Activated CD8-positive, alpha-beta memory T cell treated with anti-CD3 and anti-CD28 coated beads for 36 hours (primary cell): ENCODE measurements at regions not wholly inside any gene's neighbourhood (a gene's known extent, or its start where the extent isn't known, plus 50 kb on each side); places are given as distances from the start of the nearest gene placed in this dataset.

Source experiments
- CTCF ChIA-PET: fragments of 350-600 bp; sonication (Branson Sonifier 250); formaldehyde crosslinking; loops from one replicate; lab custom pipeline; 2021; ENCODE audit warnings: antibody characterized with exemption; lab: Charles Lee
- POLR2A ChIA-PET: fragments of 350-600 bp; sonication (Branson Sonifier 250); formaldehyde crosslinking; loops from one replicate; lab custom pipeline; 2021; ENCODE audit warnings: antibody characterized with exemption; lab: Charles Lee

DNA sequence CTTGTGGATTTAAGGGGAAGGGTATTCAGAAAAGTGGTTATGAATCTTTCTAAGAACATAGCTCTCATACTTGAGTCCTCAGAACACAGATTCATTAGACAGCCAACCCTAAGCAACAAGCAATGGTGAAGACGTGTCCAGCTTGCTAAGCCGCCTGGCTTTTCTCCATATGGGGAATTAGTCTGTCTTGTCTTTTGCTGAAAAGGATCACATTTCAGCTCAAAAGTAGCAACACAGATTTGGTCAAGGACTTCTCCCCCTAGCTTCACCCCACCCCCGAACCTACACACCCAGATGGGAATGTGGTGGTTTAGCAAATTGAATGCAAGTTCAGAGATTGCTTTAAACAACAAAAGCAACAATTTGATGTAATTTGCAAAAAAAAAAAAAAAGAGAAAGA lies 103.3 kb upstream of the RASGEF1B start:
- POLR2A ChIA-PET: no interaction called here
- CTCF ChIA-PET: no interaction called here

GRCh38 chr4:81573840-81574239 lies 102.1 kb upstream of the RASGEF1B start:
- ChIA-PET POLR2A (no interaction called here), CTCF (no interaction called here)

- POLR2A ChIA-PET: no interaction called here
- CTCF ChIA-PET: no interaction called here
Measured at GRCh38 chr4:81572402-81572801, 100.7 kb upstream of the RASGEF1B start.

DNA sequence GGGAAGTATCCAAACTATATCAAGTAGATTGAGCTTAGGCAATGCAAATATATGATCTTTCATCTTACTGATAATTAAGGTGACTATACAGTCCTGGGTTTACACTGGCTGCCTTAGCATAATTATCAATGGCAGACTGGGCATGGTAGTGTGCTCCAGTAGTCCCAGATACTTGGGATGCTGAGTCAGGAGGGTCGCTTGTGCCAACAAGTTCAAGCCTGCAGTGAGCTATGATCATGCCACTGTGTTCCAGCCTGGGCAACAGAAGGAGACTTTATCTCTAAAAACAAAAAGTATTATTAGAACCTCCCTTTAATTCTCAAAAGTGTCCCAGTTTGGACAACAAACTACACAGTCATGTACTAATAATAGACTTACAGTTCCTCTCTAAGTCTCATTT lies 99.4 kb upstream of the RASGEF1B start:
- POLR2A ChIA-PET: no interaction called here
- CTCF ChIA-PET: no interaction called here

DNA sequence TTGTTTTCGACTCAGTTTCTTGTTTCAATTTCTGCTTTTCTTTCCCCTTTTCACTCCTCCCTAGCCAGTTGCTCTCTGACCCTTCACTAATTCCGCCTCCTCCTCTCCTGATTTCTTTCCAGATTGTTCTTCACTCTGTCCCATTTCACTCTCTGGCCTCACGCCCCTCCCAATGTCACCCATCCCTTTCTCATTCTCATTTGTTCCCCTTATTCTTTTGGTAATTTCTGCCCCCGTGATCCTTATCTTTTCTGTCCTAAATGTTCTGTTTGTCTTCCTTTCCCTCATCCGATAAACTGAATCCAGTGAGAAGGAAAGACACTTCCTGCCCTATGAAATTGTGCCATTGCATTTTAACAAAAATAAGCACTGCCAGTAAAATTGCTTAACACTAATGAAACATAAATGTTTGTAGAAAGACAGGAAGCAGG lies 94.5 kb upstream of the RASGEF1B start:
- POLR2A ChIA-PET: no interaction called here
- CTCF ChIA-PET: no interaction called here

DNA sequence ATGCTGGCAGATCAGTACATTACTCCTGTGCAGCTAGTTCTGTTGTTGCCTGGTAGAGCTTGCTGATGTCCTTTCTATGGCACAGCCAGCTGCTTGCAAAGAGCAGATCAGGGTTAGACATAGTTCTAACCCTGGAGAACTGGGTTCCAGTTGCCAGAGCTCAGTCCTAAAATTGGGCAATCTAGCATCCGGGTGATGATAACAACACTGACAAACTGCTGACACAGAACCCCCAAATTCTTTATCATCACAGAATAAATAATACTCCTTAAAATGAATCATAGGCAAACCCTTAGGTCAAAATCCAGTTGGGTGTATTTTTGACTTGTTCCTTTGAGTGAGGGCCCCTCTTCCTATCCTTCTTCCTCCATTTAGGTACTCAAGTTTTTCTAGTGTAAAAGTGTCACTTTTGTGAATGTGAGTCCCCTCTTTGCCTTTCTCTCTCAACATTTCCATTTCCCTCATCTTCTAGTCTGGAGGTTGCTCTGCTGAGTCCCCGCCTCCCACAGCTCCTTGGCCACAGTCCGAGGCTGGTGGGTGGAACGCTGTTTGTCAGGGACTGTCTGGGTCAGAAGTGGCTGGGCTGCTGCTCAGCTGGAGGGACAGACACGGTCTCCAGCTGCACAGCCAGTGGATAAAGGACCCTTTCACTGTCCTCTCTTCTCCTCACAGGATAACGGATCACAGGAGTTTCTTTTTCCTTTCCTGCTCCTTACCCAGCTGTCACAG lies 93.6 kb upstream of the RASGEF1B start:
- ChIA-PET CTCF (interaction anchor here (0.7 kb wide), 1 partner anchor 222 kb away, joined by 4 read pairs; no protein-coding TSS in a partner anchor), POLR2A (no interaction called here)

DNA sequence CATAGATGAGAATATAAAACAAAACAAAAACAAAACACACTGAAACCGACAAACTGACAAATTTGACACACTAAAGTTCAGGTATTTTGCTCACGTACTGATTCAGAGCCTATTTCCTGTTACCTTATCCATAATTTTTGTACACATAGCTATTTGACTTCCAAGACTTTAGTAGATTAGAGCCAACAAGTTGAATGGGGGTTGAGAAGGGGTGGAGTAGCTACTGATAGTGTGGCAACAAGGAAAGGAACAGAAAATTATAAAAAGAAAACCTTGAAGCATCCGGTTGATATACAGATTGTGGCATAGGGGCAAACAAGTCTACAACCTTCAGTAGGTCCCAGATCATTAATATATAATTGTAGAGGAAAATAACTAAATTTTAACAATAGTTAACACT lies 92.3 kb upstream of the RASGEF1B start:
- CTCF ChIA-PET: interaction anchor here (0.6 kb wide), 1 partner anchor 164 kb away, joined by 3 read pairs; no protein-coding TSS in a partner anchor
- POLR2A ChIA-PET: no interaction called here

DNA sequence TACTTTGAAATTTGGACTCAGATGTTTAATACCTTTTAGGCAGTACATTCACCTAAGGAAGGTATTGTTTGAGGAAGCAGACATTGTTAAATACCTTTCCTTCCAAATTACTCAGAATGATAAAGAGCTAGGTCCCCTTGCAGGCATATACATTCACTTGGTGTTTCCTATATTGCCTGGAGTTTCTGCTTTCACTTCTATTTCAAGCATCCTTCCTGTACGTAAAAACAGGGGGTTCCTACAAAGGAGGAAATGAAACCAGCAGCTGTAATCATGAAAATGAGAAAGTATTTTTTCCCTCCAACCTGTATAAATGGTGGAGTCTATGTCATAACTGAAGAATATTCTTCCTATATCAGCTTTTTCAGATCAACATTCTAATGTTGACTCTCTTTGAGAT lies 90.4 kb upstream of the RASGEF1B start:
- POLR2A ChIA-PET: interaction anchor here (0.6 kb wide), 1 partner anchor 87 kb away, joined by 4 read pairs; no protein-coding TSS in a partner anchor
- CTCF ChIA-PET: no interaction called here

GRCh38 chr4:81557306-81557705 lies 85.6 kb upstream of the RASGEF1B start:
- POLR2A ChIA-PET: interaction anchor here (0.7 kb wide), 1 partner anchor 12 kb away, joined by 3 read pairs; no protein-coding TSS in a partner anchor
- CTCF ChIA-PET: no interaction called here

DNA sequence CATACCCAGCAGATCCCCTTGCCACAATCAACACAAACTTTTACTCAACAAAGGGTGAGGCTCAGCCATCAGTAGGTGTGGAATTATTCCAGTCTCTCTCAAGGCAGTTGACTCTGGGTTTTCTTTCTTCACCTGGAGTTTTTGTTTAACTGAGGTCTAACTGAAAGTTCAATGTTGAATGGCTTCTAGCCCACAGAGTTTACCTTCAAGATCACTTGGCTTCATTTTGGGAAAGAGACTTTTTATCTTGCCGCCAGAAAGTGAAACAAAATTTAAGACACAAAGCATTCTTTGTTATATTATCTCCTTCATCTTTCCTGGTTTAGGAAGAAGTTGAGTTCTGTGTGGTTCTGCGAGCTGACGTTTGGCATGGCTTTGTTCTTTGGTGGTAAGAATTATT lies 83.8 kb upstream of the RASGEF1B start:
- CTCF ChIA-PET: no interaction called here
- POLR2A ChIA-PET: no interaction called here

DNA sequence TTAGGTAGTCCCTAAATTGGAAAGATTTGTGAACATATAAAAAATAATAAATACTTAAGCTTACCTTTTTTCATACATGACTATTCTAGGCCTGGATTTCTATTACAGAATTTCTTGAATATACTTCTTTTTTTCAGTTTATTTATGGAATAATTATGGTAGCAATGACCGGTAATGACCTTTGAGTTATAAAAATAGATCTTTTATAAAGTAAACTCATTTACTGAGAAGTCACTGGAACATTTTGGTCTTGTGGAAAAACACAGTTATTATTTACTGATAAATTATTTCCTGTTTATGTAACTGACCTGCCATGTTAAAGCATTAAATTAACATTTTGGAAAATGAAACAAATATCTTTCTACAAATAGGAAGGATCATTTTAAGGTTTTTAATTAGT lies 80.4 kb upstream of the RASGEF1B start:
- POLR2A ChIA-PET: no interaction called here
- CTCF ChIA-PET: no interaction called here

DNA sequence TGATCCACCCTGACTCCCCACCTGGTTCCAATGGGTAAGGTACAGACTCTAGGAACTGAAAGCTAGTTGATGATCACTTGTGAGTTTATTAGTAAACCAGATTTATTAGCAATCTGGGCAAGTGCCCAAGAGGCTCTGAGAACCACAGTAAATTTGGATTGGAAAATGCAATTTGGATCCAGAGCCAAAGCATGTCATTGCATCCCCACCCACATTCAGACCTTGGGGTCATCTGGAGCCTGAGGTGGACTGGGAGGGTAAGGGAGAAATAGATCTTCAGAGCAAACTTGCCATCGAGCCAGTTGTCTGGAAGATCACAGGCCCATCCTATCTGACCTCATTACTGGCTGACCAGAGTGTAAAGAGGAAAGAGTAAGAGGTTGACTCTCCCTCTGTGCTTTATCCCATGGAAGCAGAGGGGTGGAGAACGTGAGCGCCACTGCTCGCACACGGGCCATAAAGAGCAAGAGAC lies 78.7 kb upstream of the RASGEF1B start:
- ChIA-PET CTCF (no interaction called here), POLR2A (no interaction called here)

- ChIA-PET CTCF (no interaction called here), POLR2A (no interaction called here)
Measured at GRCh38 chr4:81549984-81550383, 78.3 kb upstream of the RASGEF1B start.

DNA sequence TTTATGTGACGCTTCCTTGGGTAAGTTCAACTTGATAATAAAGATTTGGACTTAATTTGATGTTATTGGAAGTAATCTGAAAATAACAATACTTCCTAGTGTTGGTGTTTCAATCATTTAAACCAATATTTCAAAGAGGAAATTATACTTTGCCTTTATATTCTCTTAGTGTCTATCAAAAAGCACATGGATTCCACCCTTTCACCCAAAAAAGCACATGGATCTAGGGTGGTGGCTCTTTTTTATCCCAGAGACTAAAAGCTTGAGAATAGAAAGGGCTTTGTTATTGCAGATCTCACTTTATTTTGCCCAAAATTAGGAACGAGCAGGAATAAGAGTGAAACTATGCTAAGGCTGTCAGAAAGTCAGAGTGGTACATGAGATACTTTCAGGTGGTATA lies 75.1 kb upstream of the RASGEF1B start:
- CTCF ChIA-PET: no interaction called here

GRCh38 chr4:81541161-81541945 lies 69.6 kb upstream of the RASGEF1B start:
- CTCF ChIA-PET: no interaction called here
- POLR2A ChIA-PET: no interaction called here

More for the DNA sequence above, 75.1 kb upstream of the RASGEF1B start:
- POLR2A ChIA-PET: no interaction called here

- CTCF ChIA-PET: no interaction called here
- POLR2A ChIA-PET: no interaction called here
Measured at GRCh38 chr4:81538716-81539427, 67.2 kb upstream of the RASGEF1B start.

GRCh38 chr4:81531410-81531809 lies 59.7 kb upstream of the RASGEF1B start:
- POLR2A ChIA-PET: no interaction called here
- CTCF ChIA-PET: no interaction called here

GRCh38 chr4:81528979-81529378 lies 57.3 kb upstream of the RASGEF1B start:
- CTCF ChIA-PET: no interaction called here
- POLR2A ChIA-PET: no interaction called here

GRCh38 chr4:81528200-81528599 lies 56.5 kb upstream of the RASGEF1B start:
- CTCF ChIA-PET: no interaction called here
- POLR2A ChIA-PET: no interaction called here

GRCh38 chr4:81527709-81528108 lies 56.0 kb upstream of the RASGEF1B start:
- CTCF ChIA-PET: no interaction called here
- POLR2A ChIA-PET: no interaction called here
